IMR-90 (cell line): ENCODE measurements at regions not wholly inside any gene's neighbourhood (a gene's known extent, or its start where the extent isn't known, plus 50 kb on each side); places are given as distances from the start of the nearest gene placed in this dataset.

Experiments
- ATAC-seq: fragments of 200-7000 bp; cut with Tn5 transposase; 2 replicates; pipeline ENCODE4 v1.9.1; 2020; ENCODE audit warnings: low read depth, mild to moderate bottlenecking, moderate library complexity
- BruUV-seq: library from RNA; stranded (reverse); fragments of 400-500 nt; replicated peaks from 2 replicates; lab custom pipeline; 2021; lab: Mats Ljungman, UMichigan
- CTCF ChIA-PET: fragments of 300-600 bp; formaldehyde crosslinking; extraction: SDS; loops from one replicate; lab custom pipeline; 2021; ENCODE audit warnings: antibody characterized with exemption; lab: Yijun Ruan, JAX
- POLR2A ChIA-PET: fragments of 300-600 bp; sonication (Branson Sonifier 250); formaldehyde crosslinking; loops from one replicate; lab custom pipeline; 2022; ENCODE audit warnings: antibody characterized with exemption; ENCODE audit not compliant: unreplicated experiment; lab: Charles Lee
- DNase-seq: peaks from one replicate; pipeline ENCODE4 v3.0.0; 2013
- H2AFZ ChIP-seq: replicated peaks from 2 replicates; pipeline ENCODE3; 2013; ENCODE audit warnings: low read length, mild to moderate bottlenecking; ENCODE audit not compliant: poor library complexity
- H2AK5ac ChIP-seq: 2 replicates; pipeline ENCODE4 v1.6.1; 2013; ENCODE audit warnings: low read depth, low read length, inconsistent platforms
- H2AK9ac ChIP-seq: replicated peaks from 2 replicates; pipeline ENCODE3; 2013; ENCODE audit warnings: mild to moderate bottlenecking, low read depth, low read length, moderate library complexity; ENCODE audit not compliant: poor library complexity
- H2BK120ac ChIP-seq: 2 replicates; pipeline ENCODE4 v1.6.1; 2013; ENCODE audit warnings: low read depth, low read length, inconsistent platforms
- H2BK15ac ChIP-seq: 3 replicates; pipeline ENCODE4 v1.6.1; 2013; ENCODE audit warnings: low read depth, low read length, inconsistent platforms
- H2BK20ac ChIP-seq: 2 replicates; pipeline ENCODE4 v1.6.1; 2013; ENCODE audit warnings: low read depth, mild to moderate bottlenecking, inconsistent platforms, low read length, moderate library complexity
- H2BK5ac ChIP-seq: 2 replicates; pipeline ENCODE4 v1.6.1; 2013; ENCODE audit warnings: mild to moderate bottlenecking, low read depth, low read length, inconsistent platforms; ENCODE audit not compliant: poor library complexity, severe bottlenecking
- H3K14ac ChIP-seq: replicated peaks from 2 replicates; pipeline ENCODE4 v1.6.1; 2013; ENCODE audit warnings: low read depth, low read length, inconsistent platforms
- H3K18ac ChIP-seq: 2 replicates; pipeline ENCODE4 v1.6.1; 2013; ENCODE audit warnings: low read depth, low read length, control low read depth
- H3K23ac ChIP-seq: 2 replicates; pipeline ENCODE4 v1.6.1; 2013; ENCODE audit warnings: low read depth, low read length, inconsistent platforms
- H3K27ac ChIP-seq: 2 replicates; pipeline ENCODE4 v1.5.1; 2013; ENCODE audit warnings: mild to moderate bottlenecking, control low read depth, low read length; ENCODE audit not compliant: insufficient read depth
- H3K27me3 ChIP-seq: 2 replicates; pipeline ENCODE4 v1.6.1; 2013; ENCODE audit warnings: low read length; ENCODE audit not compliant: control insufficient read depth, insufficient read depth
- H3K36me3 ChIP-seq: 2 replicates; pipeline ENCODE4 v1.6.1; 2013; ENCODE audit warnings: low read length, mixed read lengths; ENCODE audit not compliant: control insufficient read depth, insufficient read depth
- H3K4ac ChIP-seq: 2 replicates; pipeline ENCODE4 v1.6.1; 2013; ENCODE audit warnings: low read depth, low read length, inconsistent platforms
- H3K4me1 ChIP-seq: 2 replicates; pipeline ENCODE4 v1.6.1; 2013; ENCODE audit warnings: low read length, mixed read lengths; ENCODE audit not compliant: control insufficient read depth, insufficient read depth
- H3K4me2 ChIP-seq: 2 replicates; pipeline ENCODE4 v1.6.1; 2013; ENCODE audit warnings: low read depth, mild to moderate bottlenecking, control low read depth, low read length, moderate library complexity
- H3K4me3 ChIP-seq: 2 replicates; pipeline ENCODE4 v1.5.1; 2013; ENCODE audit warnings: low read depth, mild to moderate bottlenecking, control low read depth, low read length, moderate library complexity; ENCODE audit not compliant: insufficient read depth
- H3K56ac ChIP-seq: 2 replicates; pipeline ENCODE4 v1.6.1; 2013; ENCODE audit warnings: low read length, inconsistent platforms; ENCODE audit not compliant: insufficient read depth; ENCODE audit errors: extremely low read depth
- H3K79me1 ChIP-seq, 2 experiments: 2 replicates each; pipeline ENCODE4 v1.6.1; 2013; ENCODE audit warnings: low read length in 2 of 2, inconsistent platforms in 1 of 2, low read depth in 1 of 2
- H3K9ac ChIP-seq: 2 replicates; pipeline ENCODE4 v1.6.1; 2013; ENCODE audit warnings: low read depth, low read length, control low read depth
- H3K9me1 ChIP-seq: 2 replicates; pipeline ENCODE4 v1.6.1; 2013; ENCODE audit warnings: low read length, inconsistent platforms; ENCODE audit not compliant: insufficient read depth
- H3K9me3 ChIP-seq: 2 replicates; pipeline ENCODE4 v1.6.1; 2013; ENCODE audit warnings: low read length; ENCODE audit not compliant: control insufficient read depth, insufficient read depth
- H4K20me1 ChIP-seq: 2 replicates; pipeline ENCODE4 v1.6.1; 2013; ENCODE audit warnings: low read length, inconsistent platforms; ENCODE audit not compliant: insufficient read depth
- H4K5ac ChIP-seq: 2 replicates; pipeline ENCODE4 v1.6.1; 2013; ENCODE audit warnings: mild to moderate bottlenecking, low read depth, low read length, control low read depth
- H4K8ac ChIP-seq, 2 experiments: 2 replicates each; pipeline ENCODE4 v1.6.1; 2013; ENCODE audit warnings: low read depth in 2 of 2, low read length in 2 of 2, control low read depth in 1 of 2, inconsistent platforms in 1 of 2
- H4K91ac ChIP-seq: 2 replicates; pipeline ENCODE4 v1.6.1; 2013; ENCODE audit warnings: low read depth, low read length, inconsistent platforms; ENCODE audit not compliant: insufficient read depth
- BHLHE40 ChIP-seq: fragments of 150-350 bp; IDR thresholded peaks from 2 replicates; pipeline ENCODE4 v1.6.1; 2016; ENCODE audit warnings: mild to moderate bottlenecking, low read depth, low read length
- CEBPB ChIP-seq: IDR thresholded peaks from 2 replicates; pipeline ENCODE4 v1.6.1; 2012; ENCODE audit warnings: low read depth, low read length, improper control_type of control experiment
- CHD1 ChIP-seq: IDR thresholded peaks from 2 replicates; pipeline ENCODE4 v1.6.1; 2012; ENCODE audit warnings: low read depth, low read length, improper control_type of control experiment
- CTCF ChIP-seq: conservative IDR thresholded peaks from 2 replicates; pipeline ENCODE4 v1.5.1; 2012; ENCODE audit warnings: mild to moderate bottlenecking, low read depth, low read length, improper control_type of control experiment
- ELK1 ChIP-seq: fragments of 150-350 bp; IDR thresholded peaks from 2 replicates; pipeline ENCODE4 v1.6.1; 2016; ENCODE audit warnings: low read depth, mild to moderate bottlenecking, low read length, moderate library complexity, borderline replicate concordance
- FOS ChIP-seq: fragments of 150-350 bp; IDR thresholded peaks from 2 replicates; pipeline ENCODE4 v1.6.1; 2016; ENCODE audit warnings: low read depth, low read length
- MAFK ChIP-seq: IDR thresholded peaks from 2 replicates; pipeline ENCODE4 v1.6.1; 2012; ENCODE audit warnings: low read depth, low read length, improper control_type of control experiment
- MAZ ChIP-seq: IDR thresholded peaks from 2 replicates; pipeline ENCODE4 v1.6.1; 2012; ENCODE audit warnings: low read depth, mild to moderate bottlenecking, low read length, improper control_type of control experiment, moderate library complexity, borderline replicate concordance
- MXI1 ChIP-seq: IDR thresholded peaks from 2 replicates; pipeline ENCODE4 v1.6.1; 2012; ENCODE audit warnings: low read depth, mild to moderate bottlenecking, low read length, moderate library complexity, borderline replicate concordance
- NFE2L2 ChIP-seq: fragments of 150-350 bp; IDR thresholded peaks from 2 replicates; pipeline ENCODE4 v1.6.1; 2016; ENCODE audit warnings: low read depth, mild to moderate bottlenecking, low read length
- POLR2A ChIP-seq: IDR thresholded peaks from 2 replicates; pipeline ENCODE4 v1.6.1; 2012; ENCODE audit warnings: mild to moderate bottlenecking, low read depth, low read length
- RAD21 ChIP-seq: IDR thresholded peaks from 2 replicates; pipeline ENCODE4 v1.6.1; 2012; ENCODE audit warnings: low read length, improper control_type of control experiment
- RCOR1 ChIP-seq: IDR thresholded peaks from 2 replicates; pipeline ENCODE4 v1.6.1; 2012; ENCODE audit warnings: mild to moderate bottlenecking, low read length, improper control_type of control experiment; ENCODE audit not compliant: insufficient replicate concordance
- RFX5 ChIP-seq: IDR thresholded peaks from 2 replicates; pipeline ENCODE4 v1.8.0; 2012; ENCODE audit warnings: low read depth, mild to moderate bottlenecking, low read length, moderate library complexity
- SMC3 ChIP-seq: fragments of 150-350 bp; IDR thresholded peaks from 2 replicates; pipeline ENCODE4 v1.6.1; 2016; ENCODE audit warnings: low read depth, mild to moderate bottlenecking, antibody characterized with exemption, low read length, moderate library complexity
- USF2 ChIP-seq: fragments of 150-350 bp; IDR thresholded peaks from 2 replicates; pipeline ENCODE4 v1.6.1; 2017; ENCODE audit warnings: mild to moderate bottlenecking, antibody characterized with exemption, low read length, low read depth
- WGBS, 2 experiments: methylation state at CpG; one replicate each; pipeline versions ENCODE4 v1.1.5 to v1.1.7; 2013; ENCODE audit warnings: missing lambda C conversion rate in 2 of 2; ENCODE audit not compliant: insufficient read length in 1 of 2; ENCODE audit errors: extremely low coverage in 2 of 2; 5-methylcytosine and 5-hydroxymethylcytosine counted together
- dilution Hi-C: fragments of 300-500 bp; cut with HindIII; formaldehyde crosslinking; loops from one replicate; pipeline ENCODE4 v1.14.3; 2018; ENCODE audit warnings: low sequenced_read_pairs; ENCODE audit not compliant: unreplicated experiment
- in situ Hi-C: fragments of 300-500 bp; cut with MboI; formaldehyde crosslinking; loops from 3 replicates; pipeline ENCODE4 v1.14.3; 2019; ENCODE audit warnings: low sequenced_read_pairs, inconsistent platforms, mixed read lengths
- intact Hi-C: fragments of 100-400 bp; cut with micrococcal nuclease; formaldehyde crosslinking; loops from 2 replicates; pipeline ENCODE4 v1.10.0; 2022

- no peaks in the 10 kb centered on the region for H3K36me3 ChIP-seq
- H2BK15ac ChIP-seq: no peak overlapping the region
- H3K9me3 ChIP-seq: no peaks in the 10 kb centered on the region
- H3K18ac ChIP-seq: no peak overlapping the region
- dilution Hi-C loops: no loop called here
- no peak overlapping the region for H2BK20ac ChIP-seq
- no peaks in the 10 kb centered on the region for H3K4me1 ChIP-seq
- ChIA-PET POLR2A (no interaction called here), CTCF (interaction anchor here (0.6 to 1.4 kb wide), 2 partner anchors 9 to 347 kb away, joined by 3 read pairs; no protein-coding TSS in a partner anchor)
- no peak overlapping the region for H2BK5ac ChIP-seq
- BruUV-seq: no TSS peak
- no peaks in the 10 kb centered on the region for H3K27me3 ChIP-seq
- WGBS, 2 experiments: 60% methylated on average over 1 of the region's 6 CpGs; no CpG with 5 or more reads in 1 of the 2 experiments
- no peak overlapping the region for H3K14ac ChIP-seq
- no peak overlapping the region for H3K56ac ChIP-seq
- no peak overlapping the region for H4K5ac ChIP-seq
- H4K91ac ChIP-seq: no peak overlapping the region
- no peaks in the 10 kb centered on the region for H3K79me1 ChIP-seq
- H4K20me1 ChIP-seq: no peaks in the 10 kb centered on the region
- in situ Hi-C loops: no loop called here
- H3K9ac ChIP-seq: no peak overlapping the region
- H2BK120ac ChIP-seq: no peak overlapping the region
- H2AK9ac ChIP-seq: no peak overlapping the region
- no peak overlapping the region for H4K8ac ChIP-seq
- no peak overlapping the region for H3K4ac ChIP-seq
- no peak for DNase-seq
- no peak for ATAC-seq
- H2AFZ ChIP-seq: no peak overlapping the region
- no peak overlapping the region for H3K27ac ChIP-seq
- H3K4me2 ChIP-seq: no peak overlapping the region
- H3K9me1 ChIP-seq: no peaks in the 10 kb centered on the region
- no peak overlapping the region for H3K23ac ChIP-seq
- no peak overlapping the region for H3K4me3 ChIP-seq
- TF ChIP-seq ELK1: no peak
- TF ChIP-seq SMC3: no peak
- no peak for TF ChIP-seq MAZ
- TF ChIP-seq CTCF: no peak
- no peak for TF ChIP-seq POLR2A
- no peak for TF ChIP-seq USF2
- no peak for TF ChIP-seq CHD1
- no peak for TF ChIP-seq RCOR1
- no peak for TF ChIP-seq BHLHE40
- TF ChIP-seq MAFK: no peak
- no peak for TF ChIP-seq RFX5
- TF ChIP-seq FOS: no peak
- TF ChIP-seq CEBPB: no peak
- no peak for TF ChIP-seq NFE2L2
- no peak for TF ChIP-seq RAD21
- no peak for TF ChIP-seq MXI1
- intact Hi-C loops: no loop called here
- H2AK5ac ChIP-seq: no peak overlapping the region
Measured at GRCh38 chr2:60357996-60358395, 195.5 kb downstream of the BCL11A start.
